ENCODE measurements at regions not wholly inside any gene's neighbourhood (a gene's known extent, or its start where the extent isn't known, plus 50 kb on each side); places are given as distances from the start of the nearest gene placed in this dataset.

DNA sequence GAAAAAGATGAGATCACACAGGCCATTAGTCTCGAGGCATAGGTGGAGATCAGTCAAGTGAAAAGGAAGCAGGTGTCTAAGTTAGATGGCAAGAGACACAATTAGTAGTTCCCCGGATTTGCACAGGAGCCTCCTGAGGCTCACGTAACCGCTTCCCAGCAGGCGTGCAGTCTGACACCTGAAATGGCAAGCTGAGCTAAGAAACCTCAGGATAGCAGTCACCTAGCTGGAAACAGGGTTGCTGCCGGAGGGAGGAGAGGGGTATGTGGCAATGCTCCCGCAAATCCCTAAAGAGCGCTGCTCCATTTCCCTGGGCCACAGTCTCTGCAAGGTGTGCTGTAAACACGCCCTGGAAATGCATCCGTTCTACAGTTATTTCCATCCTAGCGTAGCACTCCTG is 1151.0 kb downstream of the DIAPH3 start:
- Histone ChIP-seq H3K27me3 (replicated peaks; ENCODE audit: insufficient read depth) (no peaks in the 10 kb centered on the region), H3K9me3 (no peaks in the 10 kb centered on the region), H3K36me3 (no peaks in the 10 kb centered on the region), H3K4me1 (ENCODE audit: control insufficient read depth in 1 of 2, low read depth in 2 of 2) (no peaks in the 10 kb centered on the region), H3K27ac (no peak overlapping the region), H3K4me3 (no peak overlapping the region)
- TF ChIP-seq, protein P1, sequence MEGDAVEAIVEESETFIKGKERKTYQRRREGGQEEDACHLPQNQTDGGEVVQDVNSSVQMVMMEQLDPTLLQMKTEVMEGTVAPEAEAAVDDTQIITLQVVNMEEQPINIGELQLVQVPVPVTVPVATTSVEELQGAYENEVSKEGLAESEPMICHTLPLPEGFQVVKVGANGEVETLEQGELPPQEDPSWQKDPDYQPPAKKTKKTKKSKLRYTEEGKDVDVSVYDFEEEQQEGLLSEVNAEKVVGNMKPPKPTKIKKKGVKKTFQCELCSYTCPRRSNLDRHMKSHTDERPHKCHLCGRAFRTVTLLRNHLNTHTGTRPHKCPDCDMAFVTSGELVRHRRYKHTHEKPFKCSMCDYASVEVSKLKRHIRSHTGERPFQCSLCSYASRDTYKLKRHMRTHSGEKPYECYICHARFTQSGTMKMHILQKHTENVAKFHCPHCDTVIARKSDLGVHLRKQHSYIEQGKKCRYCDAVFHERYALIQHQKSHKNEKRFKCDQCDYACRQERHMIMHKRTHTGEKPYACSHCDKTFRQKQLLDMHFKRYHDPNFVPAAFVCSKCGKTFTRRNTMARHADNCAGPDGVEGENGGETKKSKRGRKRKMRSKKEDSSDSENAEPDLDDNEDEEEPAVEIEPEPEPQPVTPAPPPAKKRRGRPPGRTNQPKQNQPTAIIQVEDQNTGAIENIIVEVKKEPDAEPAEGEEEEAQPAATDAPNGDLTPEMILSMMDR (IDR thresholded peaks at IDR 0.05) = no peak
- DNase-seq (ENCODE audit: low spot score) = no peak
- no peak for ATAC-seq (ENCODE audit: insufficient number of reproducible peaks, low FRiP score, low read depth)

DNA sequence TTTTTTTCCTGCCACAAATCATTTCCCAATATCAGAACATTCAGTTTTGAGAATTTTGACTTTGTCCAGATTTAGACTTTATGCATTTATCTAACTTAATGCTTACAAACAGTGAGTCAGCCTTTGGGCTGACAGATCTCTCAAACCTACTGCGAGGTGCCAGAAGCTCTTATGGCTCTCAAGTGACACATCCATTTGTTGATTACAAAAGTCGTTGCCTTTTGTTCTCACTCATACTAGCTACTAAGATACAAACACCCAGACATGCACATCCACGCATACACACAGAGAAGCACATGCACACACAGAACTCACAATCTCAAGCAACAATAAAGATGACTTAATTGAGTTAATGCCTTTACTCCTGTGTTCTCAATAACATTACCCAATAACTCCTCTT is 1147.5 kb downstream of the DIAPH3 start:
- no peak for ATAC-seq (ENCODE audit: insufficient number of reproducible peaks, low FRiP score, low read depth)
- H3K27me3 ChIP-seq (replicated peaks; ENCODE audit: insufficient read depth) = no peaks in the 10 kb centered on the region
- H3K4me3 ChIP-seq = no peak overlapping the region
- no peak overlapping the region for H3K27ac ChIP-seq
- H3K9me3 ChIP-seq = no peaks in the 10 kb centered on the region
- H3K36me3 ChIP-seq = no peaks in the 10 kb centered on the region
- DNase-seq (ENCODE audit: low spot score) = no peak
- TF ChIP-seq, protein P1 (IDR thresholded peaks at IDR 0.05) = no peak
- H3K4me1 ChIP-seq (ENCODE audit: control insufficient read depth in 1 of 2, low read depth in 2 of 2) = no peaks in the 10 kb centered on the region

DNA sequence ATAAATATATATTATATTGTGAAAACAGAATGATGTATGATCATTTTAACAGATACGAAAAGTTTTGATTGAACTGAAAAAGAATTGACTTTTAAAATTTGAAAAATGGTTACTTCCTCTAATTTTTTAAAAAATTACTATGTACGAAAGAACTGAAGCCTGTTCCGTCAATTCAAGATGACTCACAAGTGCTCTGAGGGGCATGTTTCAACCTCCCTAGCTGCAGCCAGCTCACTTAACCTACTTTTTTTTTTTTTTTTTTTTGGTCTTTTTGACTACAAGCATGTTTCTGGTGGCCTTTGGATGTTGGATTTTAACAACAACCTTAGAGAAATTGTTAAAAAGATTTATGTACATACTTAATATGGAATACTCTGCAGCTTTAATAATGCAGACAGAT is 1139.3 kb downstream of the DIAPH3 start:
- Histone ChIP-seq H3K4me3 (no peak overlapping the region), H3K36me3 (no peaks in the 10 kb centered on the region), H3K27me3 (replicated peaks; ENCODE audit: insufficient read depth) (no peaks in the 10 kb centered on the region), H3K4me1 (ENCODE audit: control insufficient read depth in 1 of 2, low read depth in 2 of 2) (no peaks in the 10 kb centered on the region), H3K9me3 (no peaks in the 10 kb centered on the region), H3K27ac (no peak overlapping the region)
- ATAC-seq (ENCODE audit: insufficient number of reproducible peaks, low FRiP score, low read depth) (no peak), DNase-seq (ENCODE audit: low spot score) (no peak)
- TF ChIP-seq, protein P1 (IDR thresholded peaks at IDR 0.05) = no peak

DNA sequence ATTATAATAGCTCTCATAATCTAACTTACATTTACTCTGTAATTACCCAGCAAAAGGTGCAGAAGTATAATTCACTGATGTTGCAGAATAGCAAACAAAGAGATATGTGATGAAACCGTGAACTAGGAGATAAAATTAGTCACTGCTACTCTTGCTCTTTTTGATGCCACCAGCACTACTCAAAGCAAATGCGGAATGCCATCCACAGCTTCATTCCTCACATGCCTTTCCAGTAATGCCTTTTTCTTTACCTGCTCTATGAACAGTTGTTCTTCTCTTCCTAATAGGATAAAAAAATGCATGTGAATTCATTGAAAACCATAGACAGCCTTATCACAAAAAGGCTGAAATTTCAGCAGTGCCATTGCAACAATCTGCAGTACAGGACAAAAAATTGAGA is 1129.5 kb downstream of the DIAPH3 start:
- no peak for ATAC-seq (ENCODE audit: insufficient number of reproducible peaks, low FRiP score, low read depth)
- no peaks in the 10 kb centered on the region for H3K4me1 ChIP-seq (ENCODE audit: control insufficient read depth in 1 of 2, low read depth in 2 of 2)
- TF ChIP-seq, protein P1 (IDR thresholded peaks at IDR 0.05) = no peak

DNA sequence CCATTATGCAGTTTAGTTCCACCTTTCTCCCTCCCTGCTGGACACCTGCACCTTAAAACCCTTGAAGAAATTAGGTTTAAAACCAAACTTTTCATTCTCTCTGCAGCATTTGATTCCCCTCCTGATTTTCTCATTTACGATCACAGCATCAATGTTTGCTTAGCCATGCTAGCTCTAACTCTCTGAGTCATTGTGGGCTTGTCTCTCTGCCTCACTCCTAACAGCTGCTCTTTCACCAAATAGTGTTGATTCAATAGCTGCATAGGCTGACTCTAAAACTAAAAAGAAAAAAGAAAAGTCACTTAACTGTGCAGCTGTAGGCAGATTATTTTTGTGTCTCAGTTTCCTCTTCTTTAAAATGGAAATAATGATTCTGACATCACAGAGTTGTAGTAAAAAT is 1124.9 kb downstream of the DIAPH3 start:
- TF ChIP-seq, protein P1 (IDR thresholded peaks at IDR 0.05) = no peak
- Histone ChIP-seq H3K4me1 (ENCODE audit: control insufficient read depth in 1 of 2, low read depth in 2 of 2) (no peaks in the 10 kb centered on the region), H3K36me3 (no peaks in the 10 kb centered on the region), H3K27me3 (replicated peaks; ENCODE audit: insufficient read depth) (no peaks in the 10 kb centered on the region), H3K4me3 (no peak overlapping the region), H3K9me3 (no peaks in the 10 kb centered on the region), H3K27ac (no peak overlapping the region)
- DNase-seq (ENCODE audit: low spot score) (no peak), ATAC-seq (ENCODE audit: insufficient number of reproducible peaks, low FRiP score, low read depth) (no peak)

More for the DNA sequence above, 1129.5 kb downstream of the DIAPH3 start:
- Histone ChIP-seq H3K4me3 (no peak overlapping the region), H3K36me3 (no peaks in the 10 kb centered on the region), H3K27me3 (replicated peaks; ENCODE audit: insufficient read depth) (no peaks in the 10 kb centered on the region), H3K27ac (no peak overlapping the region), H3K9me3 (no peaks in the 10 kb centered on the region)
- DNase-seq (ENCODE audit: low spot score) = no peak

All from thoracic aorta (tissue), 2 donors.